OCI-LY3 (cell line): ENCODE measurements at regions not wholly inside any gene's neighbourhood (a gene's known extent, or its start where the extent isn't known, plus 50 kb on each side); places are given as distances from the start of the nearest gene placed in this dataset.

ENCODE experiments used
- H2AFZ ChIP-seq: fragments of 200-600, 300-600 bp; shearing (Covaris generic); 2 replicates; pipeline ENCODE4 v1.6.0; 2014; ENCODE audit warnings: antibody characterized with exemption, low read depth, low read length
- H3K27ac ChIP-seq: fragments of 200-600, 300-600 bp; sonication (generic); 2 replicates; pipeline ENCODE4 v1.5.1; 2014; ENCODE audit warnings: mild to moderate bottlenecking, low read length, moderate library complexity, mixed read lengths
- H3K27me3 ChIP-seq: fragments of 200-600, 300-600 bp; sonication (generic); 2 replicates; pipeline ENCODE4 v1.6.1; 2014; ENCODE audit warnings: low read depth, low read length, mixed read lengths
- H3K36me3 ChIP-seq: fragments of 200-600, 300-600 bp; sonication (generic); replicated peaks from 2 replicates; pipeline ENCODE3; 2014; ENCODE audit warnings: low read depth, low read length, mixed read lengths
- H3K4me1 ChIP-seq: fragments of 300-600, 200-600 bp; sonication (generic); 2 replicates; pipeline ENCODE4 v1.6.1; 2014; ENCODE audit warnings: low read length, mixed read lengths
- H3K4me2 ChIP-seq: fragments of 200-600, 300-600 bp; sonication (generic); 2 replicates; pipeline ENCODE4 v1.6.1; 2014; ENCODE audit warnings: low read length, mixed read lengths
- H3K4me3 ChIP-seq: fragments of 300-600, 200-600 bp; sonication (generic); 2 replicates; pipeline ENCODE4 v1.5.1; 2014; ENCODE audit warnings: antibody characterized with exemption, mild to moderate bottlenecking, low read length, moderate library complexity
- H3K79me2 ChIP-seq: fragments of 300-600, 200-600 bp; shearing (Covaris generic); 2 replicates; pipeline ENCODE4 v1.6.1; 2014; ENCODE audit warnings: mild to moderate bottlenecking, low read length, mixed read lengths
- H3K9ac ChIP-seq: fragments of 300-600, 200-600 bp; shearing (Covaris generic); 2 replicates; pipeline ENCODE4 v1.6.0; 2014; ENCODE audit warnings: mild to moderate bottlenecking, low read length, moderate library complexity
- H3K9me3 ChIP-seq: fragments of 200-600, 300-600 bp; shearing (Covaris generic); 2 replicates; pipeline ENCODE4 v1.6.1; 2014; ENCODE audit warnings: low read length, mixed read lengths; ENCODE audit not compliant: insufficient read depth
- H4K20me1 ChIP-seq: fragments of 200-600, 300-600 bp; sonication (generic); 2 replicates; pipeline ENCODE4 v1.6.1; 2016; ENCODE audit warnings: low read length, mixed read lengths; ENCODE audit not compliant: insufficient read depth
- EZH2phosphoT487 ChIP-seq: fragments of 200-600 bp; shearing (Covaris generic); IDR thresholded peaks from 2 replicates; pipeline ENCODE4 v1.6.1; 2018; ENCODE audit warnings: antibody characterized with exemption, mixed run types, low read depth
- TF ChIP-seq, protein P1 (sequence below): fragments of 200-600, 300-600 bp; sonication (generic); IDR thresholded peaks from 2 replicates; pipeline ENCODE4 v1.5.1; 2014; ENCODE audit warnings: antibody characterized with exemption, low read length, low read depth

GRCh38 chr9:3099646-3100045 lies 255.8 kb upstream of the PUM3 start:
- Histone ChIP-seq H3K9ac (no peak overlapping the region), H3K4me2 (no peak overlapping the region), H3K79me2 (no peaks in the 10 kb centered on the region), H3K27ac (no peak overlapping the region), H3K4me1 (no peaks in the 10 kb centered on the region), H4K20me1 (no peaks in the 10 kb centered on the region), H3K36me3 (no peaks in the 10 kb centered on the region), H3K27me3 (0 out of 2 replicates have a peak, but pooled peaks cover 5% of the 10 kb centered on the region), H3K9me3 (no peaks in the 10 kb centered on the region), H3K4me3 (no peak overlapping the region), H2AFZ (no peak overlapping the region)
- TF ChIP-seq EZH2phosphoT487, result no peak

DNA sequence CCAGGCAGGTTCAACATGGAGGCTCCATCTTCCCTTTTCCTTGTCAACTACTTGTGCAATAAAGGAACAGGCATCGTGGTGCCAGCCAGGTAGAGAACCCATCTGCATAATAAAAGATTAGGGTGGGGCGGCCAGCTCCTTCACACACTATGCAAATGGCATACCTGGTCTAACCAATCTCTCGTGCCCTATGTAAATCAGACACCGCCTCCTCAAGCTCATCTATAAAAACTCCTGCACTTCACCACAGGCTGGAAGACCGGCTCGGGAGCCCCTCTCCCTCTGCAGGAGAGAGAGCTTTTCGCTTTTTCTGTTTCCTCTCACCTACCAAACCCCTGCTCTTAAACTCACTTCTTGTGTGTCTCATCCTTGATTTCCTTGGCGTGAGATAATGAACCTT lies 244.3 kb upstream of the PUM3 start:
- Histone ChIP-seq H2AFZ (no peak overlapping the region), H3K9me3 (no peaks in the 10 kb centered on the region), H3K4me3 (no peak overlapping the region), H3K79me2 (no peaks in the 10 kb centered on the region), H3K4me2 (no peak overlapping the region), H3K36me3 (no peaks in the 10 kb centered on the region), H3K27me3 (0 out of 2 replicates have a peak, but pooled peaks cover 4% of the 10 kb centered on the region), H3K4me1 (no peaks in the 10 kb centered on the region), H3K27ac (no peak overlapping the region), H3K9ac (no peak overlapping the region), H4K20me1 (no peaks in the 10 kb centered on the region)
- TF ChIP-seq, protein P1, sequence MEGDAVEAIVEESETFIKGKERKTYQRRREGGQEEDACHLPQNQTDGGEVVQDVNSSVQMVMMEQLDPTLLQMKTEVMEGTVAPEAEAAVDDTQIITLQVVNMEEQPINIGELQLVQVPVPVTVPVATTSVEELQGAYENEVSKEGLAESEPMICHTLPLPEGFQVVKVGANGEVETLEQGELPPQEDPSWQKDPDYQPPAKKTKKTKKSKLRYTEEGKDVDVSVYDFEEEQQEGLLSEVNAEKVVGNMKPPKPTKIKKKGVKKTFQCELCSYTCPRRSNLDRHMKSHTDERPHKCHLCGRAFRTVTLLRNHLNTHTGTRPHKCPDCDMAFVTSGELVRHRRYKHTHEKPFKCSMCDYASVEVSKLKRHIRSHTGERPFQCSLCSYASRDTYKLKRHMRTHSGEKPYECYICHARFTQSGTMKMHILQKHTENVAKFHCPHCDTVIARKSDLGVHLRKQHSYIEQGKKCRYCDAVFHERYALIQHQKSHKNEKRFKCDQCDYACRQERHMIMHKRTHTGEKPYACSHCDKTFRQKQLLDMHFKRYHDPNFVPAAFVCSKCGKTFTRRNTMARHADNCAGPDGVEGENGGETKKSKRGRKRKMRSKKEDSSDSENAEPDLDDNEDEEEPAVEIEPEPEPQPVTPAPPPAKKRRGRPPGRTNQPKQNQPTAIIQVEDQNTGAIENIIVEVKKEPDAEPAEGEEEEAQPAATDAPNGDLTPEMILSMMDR, result no peak
- TF ChIP-seq EZH2phosphoT487, result no peak

GRCh38 chr9:3087697-3088096 lies 243.8 kb upstream of the PUM3 start:
- Histone ChIP-seq H3K27me3 (0 out of 2 replicates have a peak, but pooled peaks cover 4% of the 10 kb centered on the region), H3K36me3 (no peaks in the 10 kb centered on the region), H3K27ac (no peak overlapping the region), H3K9me3 (no peaks in the 10 kb centered on the region), H4K20me1 (no peaks in the 10 kb centered on the region), H2AFZ (no peak overlapping the region), H3K4me1 (no peaks in the 10 kb centered on the region), H3K79me2 (no peaks in the 10 kb centered on the region), H3K9ac (no peak overlapping the region), H3K4me2 (no peak overlapping the region), H3K4me3 (no peak overlapping the region)
- TF ChIP-seq EZH2phosphoT487, result no peak
- TF ChIP-seq, protein P1, result no peak

- H3K4me2 ChIP-seq, result no peak overlapping the region
- H4K20me1 ChIP-seq, result no peaks in the 10 kb centered on the region
- H3K4me1 ChIP-seq, result no peaks in the 10 kb centered on the region
- H3K4me3 ChIP-seq, result no peak overlapping the region
- H3K9me3 ChIP-seq, result no peaks in the 10 kb centered on the region
- H2AFZ ChIP-seq, result no peak overlapping the region
- H3K27ac ChIP-seq, result no peak overlapping the region
- no peak overlapping the region for H3K9ac ChIP-seq
- no peaks in the 10 kb centered on the region for H3K36me3 ChIP-seq
- 0 out of 2 replicates have a peak, but pooled peaks cover 9% of the 10 kb centered on the region for H3K27me3 ChIP-seq
- H3K79me2 ChIP-seq, result no peaks in the 10 kb centered on the region
- TF ChIP-seq, protein P1, result no peak
Observed at GRCh38 chr9:3080951-3081350, 237.1 kb upstream of the PUM3 start.

GRCh38 chr9:3074247-3074646 lies 230.4 kb upstream of the PUM3 start:
- 0 out of 2 replicates have a peak, but pooled peaks cover 8% of the 10 kb centered on the region for H3K27me3 ChIP-seq
- no peaks in the 10 kb centered on the region for H3K79me2 ChIP-seq
- H3K27ac ChIP-seq, result no peak overlapping the region
- H4K20me1 ChIP-seq, result no peaks in the 10 kb centered on the region
- H3K4me2 ChIP-seq, result no peak overlapping the region
- H2AFZ ChIP-seq, result no peak overlapping the region
- no peak overlapping the region for H3K4me3 ChIP-seq
- TF ChIP-seq, protein P1, result no peak
- no peak for TF ChIP-seq EZH2phosphoT487
- H3K36me3 ChIP-seq, result no peaks in the 10 kb centered on the region
- H3K9ac ChIP-seq, result no peak overlapping the region
- no peaks in the 10 kb centered on the region for H3K9me3 ChIP-seq
- no peaks in the 10 kb centered on the region for H3K4me1 ChIP-seq
